HEK293 (cell line): ENCODE measurements at regions not wholly inside any gene's neighbourhood (a gene's known extent, or its start where the extent isn't known, plus 50 kb on each side); places are given as distances from the start of the nearest gene placed in this dataset.

ENCODE experiments used
- CTCF ChIP-seq: fragments of 450-650 bp; formaldehyde crosslinking; IDR thresholded peaks from 2 replicates; pipeline ENCODE4 v1.5.1; 2016; ENCODE audit warnings: missing biosample characterization, missing genetic modification characterization
- GLIS1 ChIP-seq: fragments of 450-650 bp; formaldehyde crosslinking; IDR thresholded peaks from 2 replicates; pipeline ENCODE4 v1.5.1; 2016; ENCODE audit warnings: missing biosample characterization, missing genetic modification characterization
- KLF8 ChIP-seq: fragments of 450-650 bp; formaldehyde crosslinking; IDR thresholded peaks from 2 replicates; pipeline ENCODE4 v1.5.1; 2016; ENCODE audit warnings: missing biosample characterization, missing genetic modification characterization
- ZBTB1 ChIP-seq: fragments of 450-650 bp; formaldehyde crosslinking; IDR thresholded peaks from 2 replicates; pipeline ENCODE4 v1.5.1; 2016; ENCODE audit warnings: missing biosample characterization, missing genetic modification characterization
- ZEB2 ChIP-seq: fragments of 450-650 bp; formaldehyde crosslinking; IDR thresholded peaks from 2 replicates; pipeline ENCODE4 v1.5.1; 2016; ENCODE audit warnings: missing biosample characterization, missing genetic modification characterization
- ZFP3 ChIP-seq: fragments of 450-650 bp; formaldehyde crosslinking; IDR thresholded peaks from 2 replicates; pipeline ENCODE4 v1.5.1; 2016; ENCODE audit warnings: low read depth, missing biosample characterization, missing genetic modification characterization
- ZNF18 ChIP-seq: fragments of 450-650 bp; formaldehyde crosslinking; IDR thresholded peaks from 2 replicates; pipeline ENCODE4 v1.5.1; 2016; ENCODE audit warnings: missing biosample characterization, missing genetic modification characterization
- ZNF362 ChIP-seq: fragments of 450-650 bp; formaldehyde crosslinking; IDR thresholded peaks from 2 replicates; pipeline ENCODE4 v1.5.1; 2016; ENCODE audit warnings: missing biosample characterization, missing genetic modification characterization
- ZNF513 ChIP-seq: fragments of 450-650 bp; IDR thresholded peaks from 2 replicates; pipeline ENCODE4 v1.5.1; 2018; ENCODE audit warnings: missing biosample characterization, missing genetic modification characterization
- ZNF555 ChIP-seq: fragments of 450-650 bp; formaldehyde crosslinking; conservative IDR thresholded peaks from 2 replicates; pipeline ENCODE4 v1.5.1; 2017; ENCODE audit warnings: missing biosample characterization, mild to moderate bottlenecking, missing genetic modification characterization, inconsistent platforms

- TF ChIP-seq ZFP3 (tag by site-specific recombination) (no peak), ZEB2 (no peak), KLF8 (tag by site-specific recombination) (no peak), ZNF513 (tag by site-specific recombination) (no peak), ZNF362 (tag by site-specific recombination) (no peak), CTCF (no peak), ZNF555 (tag by site-specific recombination) (no peak), ZNF18 (tag by site-specific recombination) (no peak), GLIS1 (tag by site-specific recombination) (no peak), ZBTB1 (tag by site-specific recombination) (no peak)
Observed at GRCh38 chr3:107468782-107469181, 54.0 kb upstream of the BBX start.
